GM23248 (cell line): ENCODE measurements at regions not wholly inside any gene's neighbourhood (a gene's known extent, or its start where the extent isn't known, plus 50 kb on each side); places are given as distances from the start of the nearest gene placed in this dataset.

Source experiments
- EZH2 ChIP-seq: fragments of 200-600 bp; sonication (generic); IDR thresholded peaks from 2 replicates; pipeline ENCODE4 v1.6.1; 2018; ENCODE audit warnings: antibody characterized with exemption, mild to moderate bottlenecking; ENCODE audit not compliant: insufficient read depth, poor library complexity, severe bottlenecking
- EZH2phosphoT487 ChIP-seq: fragments of 200-600 bp; sonication (generic); IDR thresholded peaks from 2 replicates; pipeline ENCODE4 v1.6.1; 2018; ENCODE audit warnings: antibody characterized with exemption, moderate library complexity, mild to moderate bottlenecking, low read depth; ENCODE audit not compliant: insufficient read depth

DNA sequence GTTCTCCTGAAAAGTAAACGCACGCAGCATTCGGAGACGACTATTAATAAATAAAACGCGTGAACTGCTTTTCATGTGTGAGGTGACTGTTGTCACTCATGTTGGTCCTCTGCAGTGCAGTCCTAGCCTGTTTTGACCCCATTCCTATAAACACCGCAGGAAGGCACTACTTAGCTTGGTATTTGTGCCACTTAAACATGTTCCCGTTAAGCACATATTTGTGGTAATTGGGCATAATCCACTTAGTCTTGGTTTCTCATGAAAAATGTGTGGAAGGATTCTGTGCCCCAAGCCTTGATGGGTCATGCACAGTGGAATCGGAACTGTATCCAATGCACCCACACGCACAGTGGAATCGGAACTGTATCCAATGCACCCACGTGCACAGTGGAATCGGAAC is 313.9 kb downstream of the THBS2 start:
- TF ChIP-seq EZH2phosphoT487 (no peak), EZH2 (no peak)
